ENCODE measurements at regions not wholly inside any gene's neighbourhood (a gene's known extent, or its start where the extent isn't known, plus 50 kb on each side); places are given as distances from the start of the nearest gene placed in this dataset.

DNA sequence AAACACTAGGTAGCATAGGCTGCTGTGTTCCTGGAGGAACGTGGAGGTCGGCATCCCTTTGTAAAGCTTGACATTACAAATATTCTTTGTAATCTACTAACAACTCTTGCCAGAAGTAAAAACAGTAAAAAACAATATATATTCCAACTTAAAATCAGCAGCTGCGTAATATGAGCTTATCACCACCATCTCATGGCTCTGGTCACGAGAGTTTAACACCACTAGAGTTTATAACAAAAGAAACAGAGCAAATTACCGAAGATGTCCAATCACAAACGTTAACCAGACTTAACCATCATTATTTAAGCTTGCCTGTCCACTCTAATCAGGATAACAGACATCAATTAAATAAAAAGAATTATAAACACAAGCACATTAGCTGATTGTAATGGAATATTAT, 236.7 kb downstream of the PCDH7 start:
- Histone ChIP-seq H2AK5ac (ENCODE audit: insufficient read length, low read length) (no peak overlapping the region), H2BK5ac (ENCODE audit: insufficient read length, low read length) (no peak overlapping the region), H2BK120ac (ENCODE audit: low read depth, low read length, poor library complexity, severe bottlenecking) (no peak overlapping the region), H3K56ac (ENCODE audit: insufficient read length, low read depth, low read length) (no peak overlapping the region), H3K9ac (ENCODE audit: extremely low read depth, insufficient read length, low read length) (no peak overlapping the region), H3K23me2 (ENCODE audit: insufficient read length, low read depth, low read length, poor library complexity, severe bottlenecking) (no peaks in the 10 kb centered on the region), H2BK12ac (ENCODE audit: insufficient read length, low read depth, low read length) (no peak overlapping the region), H3T11ph (ENCODE audit: low read length) (no peak overlapping the region), H4K91ac (ENCODE audit: insufficient read length, low read depth, low read length) (no peak overlapping the region), H4K20me1 (ENCODE audit: control insufficient read depth, insufficient read depth, insufficient read length) (no peaks in the 10 kb centered on the region), H3K79me2 (ENCODE audit: insufficient read depth, low read length) (no peaks in the 10 kb centered on the region), H3K79me1 (ENCODE audit: insufficient read depth, low read depth, low read length, poor library complexity, severe bottlenecking) (no peaks in the 10 kb centered on the region), H2BK15ac (ENCODE audit: low read depth, low read length) (no peak overlapping the region), H2BK20ac (ENCODE audit: low read depth, low read length, poor library complexity, severe bottlenecking) (no peak overlapping the region), H4K8ac (replicated peaks; ENCODE audit: insufficient read length, low read depth, low read length) (no peak overlapping the region), H3K4me2 (ENCODE audit: insufficient read depth, insufficient read length, low read length) (no peak overlapping the region), H3K18ac (ENCODE audit: insufficient read length, low read depth, low read length) (no peak overlapping the region), H3K27me3 (ENCODE audit: insufficient read depth, low read length) (no peaks in the 10 kb centered on the region), H2AFZ (ENCODE audit: low read length) (no peak overlapping the region), H3K27ac (ENCODE audit: insufficient read length, low read depth, low read length) (no peak overlapping the region), H3K9me3 (ENCODE audit: control insufficient read depth, low read depth, low read length) (no peaks in the 10 kb centered on the region), H3K23ac (ENCODE audit: insufficient read length, low read depth, low read length) (no peak overlapping the region), H4K5ac (ENCODE audit: insufficient read length, low read depth, low read length) (no peak overlapping the region), H3K4me1 (ENCODE audit: insufficient read depth, low read length) (no peaks in the 10 kb centered on the region), H3K14ac (ENCODE audit: insufficient read depth, low read length) (no peak overlapping the region), H3K4ac (ENCODE audit: low read depth, low read length) (no peak overlapping the region)
- Mint-ChIP-seq H3K4me1 (no peaks in the 10 kb centered on the region), H3K9me3 (no peaks in the 10 kb centered on the region), H3K27me3 (ENCODE audit: low read depth) (no peaks in the 10 kb centered on the region), H3K27ac (no peak overlapping the region), H3K36me3 (ENCODE audit: insufficient read depth in 1 of 3, low read depth in 3 of 3) (no peaks in the 10 kb centered on the region), H3K4me3 (no peak overlapping the region)
- DNase-seq = no peak
- TF ChIP-seq, protein P1, sequence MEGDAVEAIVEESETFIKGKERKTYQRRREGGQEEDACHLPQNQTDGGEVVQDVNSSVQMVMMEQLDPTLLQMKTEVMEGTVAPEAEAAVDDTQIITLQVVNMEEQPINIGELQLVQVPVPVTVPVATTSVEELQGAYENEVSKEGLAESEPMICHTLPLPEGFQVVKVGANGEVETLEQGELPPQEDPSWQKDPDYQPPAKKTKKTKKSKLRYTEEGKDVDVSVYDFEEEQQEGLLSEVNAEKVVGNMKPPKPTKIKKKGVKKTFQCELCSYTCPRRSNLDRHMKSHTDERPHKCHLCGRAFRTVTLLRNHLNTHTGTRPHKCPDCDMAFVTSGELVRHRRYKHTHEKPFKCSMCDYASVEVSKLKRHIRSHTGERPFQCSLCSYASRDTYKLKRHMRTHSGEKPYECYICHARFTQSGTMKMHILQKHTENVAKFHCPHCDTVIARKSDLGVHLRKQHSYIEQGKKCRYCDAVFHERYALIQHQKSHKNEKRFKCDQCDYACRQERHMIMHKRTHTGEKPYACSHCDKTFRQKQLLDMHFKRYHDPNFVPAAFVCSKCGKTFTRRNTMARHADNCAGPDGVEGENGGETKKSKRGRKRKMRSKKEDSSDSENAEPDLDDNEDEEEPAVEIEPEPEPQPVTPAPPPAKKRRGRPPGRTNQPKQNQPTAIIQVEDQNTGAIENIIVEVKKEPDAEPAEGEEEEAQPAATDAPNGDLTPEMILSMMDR (conservative IDR thresholded peaks at IDR 0.05) = no peak
- WGBS (ENCODE audit: extremely low coverage, insufficient read length, low lambda C conversion rate) = no CpG with 5 or more reads among the region's 6 CpGs

All from H9 (cell line).